AG09309 (cell line): ENCODE measurements at regions not wholly inside any gene's neighbourhood (a gene's known extent, or its start where the extent isn't known, plus 50 kb on each side); places are given as distances from the start of the nearest gene placed in this dataset.

ENCODE experiments used
- DNase-seq: peaks from one replicate; pipeline ENCODE4 v3.0.0-alpha.2; 2010; ENCODE audit warnings: low read depth
- H3K4me3 ChIP-seq: 2 replicates; pipeline ENCODE4 v1.5.1; 2011; ENCODE audit warnings: mild to moderate bottlenecking, low read depth, low read length, moderate library complexity; ENCODE audit not compliant: control insufficient read depth
- TF ChIP-seq, protein P1 (sequence below): IDR thresholded peaks from 2 replicates; pipeline ENCODE4 v1.5.1; 2011; ENCODE audit warnings: mild to moderate bottlenecking, low read depth, low read length, inconsistent platforms; ENCODE audit not compliant: insufficient read depth, control insufficient read depth; ENCODE audit errors: missing control alignments

DNA sequence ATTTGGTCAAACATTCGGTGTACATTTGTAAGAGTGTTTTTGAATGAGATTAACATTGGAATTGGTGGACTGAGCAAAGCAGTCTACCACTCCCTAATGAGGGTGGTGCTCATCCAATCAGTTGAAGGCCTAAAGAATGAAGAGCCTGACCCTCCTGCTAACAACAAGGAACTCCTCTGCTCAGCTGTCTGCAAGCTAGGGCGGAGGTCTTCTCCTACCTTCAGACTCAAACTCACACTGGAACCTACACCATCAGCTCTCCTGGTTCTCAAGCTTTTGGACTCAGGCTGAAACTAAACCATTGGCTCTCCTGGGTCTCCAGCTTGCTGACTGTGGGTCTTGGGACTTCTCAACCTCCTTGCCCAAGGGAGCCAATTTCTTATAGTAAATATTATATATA is 55.5 kb upstream of the NPAS2 start:
- no peak overlapping the region for H3K4me3 ChIP-seq
- no peak for DNase-seq
- TF ChIP-seq, protein P1, sequence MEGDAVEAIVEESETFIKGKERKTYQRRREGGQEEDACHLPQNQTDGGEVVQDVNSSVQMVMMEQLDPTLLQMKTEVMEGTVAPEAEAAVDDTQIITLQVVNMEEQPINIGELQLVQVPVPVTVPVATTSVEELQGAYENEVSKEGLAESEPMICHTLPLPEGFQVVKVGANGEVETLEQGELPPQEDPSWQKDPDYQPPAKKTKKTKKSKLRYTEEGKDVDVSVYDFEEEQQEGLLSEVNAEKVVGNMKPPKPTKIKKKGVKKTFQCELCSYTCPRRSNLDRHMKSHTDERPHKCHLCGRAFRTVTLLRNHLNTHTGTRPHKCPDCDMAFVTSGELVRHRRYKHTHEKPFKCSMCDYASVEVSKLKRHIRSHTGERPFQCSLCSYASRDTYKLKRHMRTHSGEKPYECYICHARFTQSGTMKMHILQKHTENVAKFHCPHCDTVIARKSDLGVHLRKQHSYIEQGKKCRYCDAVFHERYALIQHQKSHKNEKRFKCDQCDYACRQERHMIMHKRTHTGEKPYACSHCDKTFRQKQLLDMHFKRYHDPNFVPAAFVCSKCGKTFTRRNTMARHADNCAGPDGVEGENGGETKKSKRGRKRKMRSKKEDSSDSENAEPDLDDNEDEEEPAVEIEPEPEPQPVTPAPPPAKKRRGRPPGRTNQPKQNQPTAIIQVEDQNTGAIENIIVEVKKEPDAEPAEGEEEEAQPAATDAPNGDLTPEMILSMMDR = no peak

DNA sequence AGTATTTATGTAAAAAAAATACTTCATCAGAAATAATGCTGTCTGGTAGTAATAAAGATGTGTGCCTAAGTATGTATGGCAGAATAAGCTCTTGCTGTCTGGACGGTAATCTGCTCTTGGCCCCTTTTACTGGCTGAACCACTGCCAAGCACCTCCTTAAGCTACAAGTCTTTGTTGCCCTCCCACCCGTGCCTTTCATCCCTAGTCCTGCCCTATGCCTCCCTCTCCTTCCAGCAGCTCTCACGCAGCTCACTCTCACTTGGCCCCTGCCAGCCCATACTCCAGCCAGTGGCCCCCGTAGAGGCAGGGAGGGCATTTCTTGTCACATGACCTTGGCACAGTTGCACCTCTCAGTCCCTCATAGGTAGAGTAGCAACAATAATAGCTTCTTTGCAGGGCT is 54.5 kb upstream of the NPAS2 start:
- no peak overlapping the region for H3K4me3 ChIP-seq
- TF ChIP-seq, protein P1 = no peak
- DNase-seq = no peak

GRCh38 chr2:100766256-100766655 is 53.7 kb upstream of the NPAS2 start:
- TF ChIP-seq, protein P1 = no peak
- no peak for DNase-seq
- H3K4me3 ChIP-seq = no peak overlapping the region

- TF ChIP-seq, protein P1 = no peak
- no peak for DNase-seq
- no peak overlapping the region for H3K4me3 ChIP-seq
Measured at GRCh38 chr2:100766806-100767205, 53.1 kb upstream of the NPAS2 start.

- H3K4me3 ChIP-seq = no peak overlapping the region
- TF ChIP-seq, protein P1 = no peak
- peak; percentile 47 for DNase-seq
Measured at GRCh38 chr2:100767224-100767653, 52.7 kb upstream of the NPAS2 start.

GRCh38 chr2:100767810-100768806 is 51.8 kb upstream of the NPAS2 start:
- TF ChIP-seq, protein P1 = no peak
- no peak for DNase-seq
- no peak overlapping the region for H3K4me3 ChIP-seq
